ENCODE measurements at regions not wholly inside any gene's neighbourhood (a gene's known extent, or its start where the extent isn't known, plus 50 kb on each side); places are given as distances from the start of the nearest gene placed in this dataset.
"Not testable (repeated sequence)": the region's sequence is repeated elsewhere in the genome, so short reads cannot be mapped to it uniquely, and the experiment has no call there.

GRCh38 chr2:111506936-111507335 lies 377.1 kb downstream of the ANAPC1 start:
- not testable (repeated sequence) for TF ChIP-seq CTCF, EZH2, EZH2phosphoT487 (IDR thresholded peaks at IDR 0.05)

Data from neural progenitor cell (in vitro differentiated cells).